ENCODE measurements at regions not wholly inside any gene's neighbourhood (a gene's known extent, or its start where the extent isn't known, plus 50 kb on each side); places are given as distances from the start of the nearest gene placed in this dataset.

DNA sequence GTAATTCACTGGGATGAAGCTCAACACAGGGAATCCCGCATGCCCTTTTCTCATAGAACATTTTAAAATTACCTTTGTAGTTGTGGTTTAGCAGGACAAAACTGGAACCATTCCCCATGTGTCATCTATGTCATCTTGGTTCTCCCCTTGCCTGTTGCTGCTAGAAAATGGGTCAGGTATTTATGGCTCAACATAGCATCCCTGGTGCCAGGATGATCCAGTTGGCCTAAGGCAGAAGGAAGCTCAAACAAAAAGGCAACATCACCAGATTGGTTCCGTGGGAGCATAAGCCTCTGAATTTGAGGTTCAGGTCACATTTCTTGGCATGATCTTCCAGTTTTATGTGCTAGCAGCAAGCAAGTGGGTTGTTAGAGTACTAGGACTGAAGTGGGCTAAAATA, 552.6 kb upstream of the BOD1L1 start:
- no peak overlapping the region for H3K4me2 ChIP-seq (ENCODE audit: control insufficient read depth, extremely low read depth, insufficient read depth, low read depth, low read length)
- DNase-seq (ENCODE audit: low read depth, low spot score) (no peak), FAIRE-seq (no peak)
- no peaks in the 10 kb centered on the region for H3K79me2 ChIP-seq (ENCODE audit: control insufficient read depth, insufficient read depth, low read length)
- no peaks in the 10 kb centered on the region for H3K9me1 ChIP-seq (ENCODE audit: control insufficient read depth, extremely low read depth, insufficient read depth, low read length)
- H3K4me1 ChIP-seq (ENCODE audit: control insufficient read depth, extremely low read depth, insufficient read depth, low read length): peaks cover 11% of the 10 kb centered on the region
- H3K36me3 ChIP-seq (ENCODE audit: control insufficient read depth in 2 of 2, extremely low read depth in 1 of 2, insufficient read depth in 2 of 2, low read length in 2 of 2): no peaks in the 10 kb centered on the region
- no peaks in the 10 kb centered on the region for H4K20me1 ChIP-seq (ENCODE audit: control insufficient read depth, extremely low read depth, insufficient read depth, low read length)
- dilution Hi-C loops (cut with MboI; ENCODE audit: extremely low pct_ligation_motif_present, low sequenced_read_pairs): no loop called here
- no peak for TF ChIP-seq CTCF (optimal IDR thresholded peaks at IDR 0.05 in 1 of 3, IDR thresholded peaks at IDR 0.05 in 1 of 3, conservative IDR thresholded peaks at IDR 0.05 in 1 of 3; ENCODE audit: extremely low read depth in 1 of 3, insufficient read depth in 2 of 3, low read length in 3 of 3)
- no peak for TF ChIP-seq EZH2 (IDR thresholded peaks at IDR 0.05; ENCODE audit: low read length)
- no peak overlapping the region for H2AFZ ChIP-seq (ENCODE audit: control insufficient read depth, low read length)
- H3K9ac ChIP-seq (ENCODE audit: control insufficient read depth, extremely low read depth, insufficient read depth, low read length): no peak overlapping the region
- H3K4me3 ChIP-seq (ENCODE audit: control insufficient read depth in 2 of 3, extremely low read depth in 1 of 3, insufficient read depth in 2 of 3, low read depth in 1 of 3, low read length in 3 of 3): no peak overlapping the region
- H3K9me3 ChIP-seq (ENCODE audit: control insufficient read depth, low read depth, low read length): no peaks in the 10 kb centered on the region
- H3K27ac ChIP-seq (ENCODE audit: control insufficient read depth, insufficient read depth, low read length): no peak overlapping the region
- no peaks in the 10 kb centered on the region for H3K27me3 ChIP-seq (ENCODE audit: control insufficient read depth, extremely low read depth, insufficient read depth, low read length)

DNA sequence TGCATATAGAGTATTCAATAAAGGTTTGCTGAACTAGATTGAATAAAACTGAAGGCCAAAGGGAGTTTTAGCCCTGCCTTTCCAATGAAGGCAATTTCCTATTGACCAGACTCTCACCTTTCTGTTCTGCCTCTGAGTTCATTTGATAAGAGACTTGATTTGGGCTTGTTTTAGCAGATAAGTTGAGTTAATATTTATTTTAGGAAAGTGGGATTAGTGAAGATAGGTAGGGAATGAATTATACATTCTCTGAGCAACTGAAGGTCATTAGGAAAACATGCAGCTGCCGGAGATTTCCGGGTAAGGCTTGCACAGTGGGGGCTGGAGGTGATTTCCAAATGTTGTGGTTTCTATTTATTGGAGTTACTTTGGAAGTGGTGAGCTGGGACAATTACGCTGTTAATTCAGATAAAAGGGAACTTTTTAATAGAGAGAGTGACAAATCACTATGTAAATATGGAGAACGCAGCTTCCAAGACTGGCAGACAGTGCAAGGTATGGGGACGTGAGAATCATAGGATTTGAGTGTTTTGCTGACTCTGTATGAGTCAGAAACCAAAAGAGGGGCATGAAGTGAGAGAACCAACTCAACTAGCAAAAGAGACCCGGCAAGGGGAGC, 553.6 kb upstream of the BOD1L1 start:
- Histone ChIP-seq H3K4me2 (ENCODE audit: control insufficient read depth, extremely low read depth, insufficient read depth, low read depth, low read length) (no peak overlapping the region), H3K4me3 (ENCODE audit: control insufficient read depth in 2 of 3, extremely low read depth in 1 of 3, insufficient read depth in 2 of 3, low read depth in 1 of 3, low read length in 3 of 3) (no peak overlapping the region), H3K79me2 (ENCODE audit: control insufficient read depth, insufficient read depth, low read length) (no peaks in the 10 kb centered on the region), H2AFZ (ENCODE audit: control insufficient read depth, low read length) (no peak overlapping the region), H4K20me1 (ENCODE audit: control insufficient read depth, extremely low read depth, insufficient read depth, low read length) (no peaks in the 10 kb centered on the region), H3K4me1 (ENCODE audit: control insufficient read depth, extremely low read depth, insufficient read depth, low read length) (peaks cover 11% of the 10 kb centered on the region), H3K9me1 (ENCODE audit: control insufficient read depth, extremely low read depth, insufficient read depth, low read length) (no peaks in the 10 kb centered on the region), H3K27me3 (ENCODE audit: control insufficient read depth, extremely low read depth, insufficient read depth, low read length) (no peaks in the 10 kb centered on the region), H3K27ac (ENCODE audit: control insufficient read depth, insufficient read depth, low read length) (no peak overlapping the region), H3K9me3 (ENCODE audit: control insufficient read depth, low read depth, low read length) (no peaks in the 10 kb centered on the region), H3K36me3 (ENCODE audit: control insufficient read depth in 2 of 2, extremely low read depth in 1 of 2, insufficient read depth in 2 of 2, low read length in 2 of 2) (no peaks in the 10 kb centered on the region), H3K9ac (ENCODE audit: control insufficient read depth, extremely low read depth, insufficient read depth, low read length) (no peak overlapping the region)
- FAIRE-seq (no peak), DNase-seq (ENCODE audit: low read depth, low spot score) (no peak)
- dilution Hi-C loops (cut with MboI; ENCODE audit: extremely low pct_ligation_motif_present, low sequenced_read_pairs): no loop called here
- no peak for TF ChIP-seq EZH2 (IDR thresholded peaks at IDR 0.05; ENCODE audit: low read length)
- TF ChIP-seq CTCF (optimal IDR thresholded peaks at IDR 0.05 in 1 of 3, IDR thresholded peaks at IDR 0.05 in 1 of 3, conservative IDR thresholded peaks at IDR 0.05 in 1 of 3; ENCODE audit: extremely low read depth in 1 of 3, insufficient read depth in 2 of 3, low read length in 3 of 3): no peak
